ENCODE measurements at regions not wholly inside any gene's neighbourhood (a gene's known extent, or its start where the extent isn't known, plus 50 kb on each side); places are given as distances from the start of the nearest gene placed in this dataset.

- Histone ChIP-seq H3K27ac (no peak overlapping the region), H3K27me3 (no peaks in the 10 kb centered on the region), H3K9me3 (replicated peaks) (no peaks in the 10 kb centered on the region), H3K4me3 (no peak overlapping the region), H3K4me1 (no peaks in the 10 kb centered on the region), H3K36me3 (no peaks in the 10 kb centered on the region)
- DNase-seq, result no peak
Measured at GRCh38 chr6:12401200-12401599, 111.0 kb downstream of the EDN1 start.

DNA sequence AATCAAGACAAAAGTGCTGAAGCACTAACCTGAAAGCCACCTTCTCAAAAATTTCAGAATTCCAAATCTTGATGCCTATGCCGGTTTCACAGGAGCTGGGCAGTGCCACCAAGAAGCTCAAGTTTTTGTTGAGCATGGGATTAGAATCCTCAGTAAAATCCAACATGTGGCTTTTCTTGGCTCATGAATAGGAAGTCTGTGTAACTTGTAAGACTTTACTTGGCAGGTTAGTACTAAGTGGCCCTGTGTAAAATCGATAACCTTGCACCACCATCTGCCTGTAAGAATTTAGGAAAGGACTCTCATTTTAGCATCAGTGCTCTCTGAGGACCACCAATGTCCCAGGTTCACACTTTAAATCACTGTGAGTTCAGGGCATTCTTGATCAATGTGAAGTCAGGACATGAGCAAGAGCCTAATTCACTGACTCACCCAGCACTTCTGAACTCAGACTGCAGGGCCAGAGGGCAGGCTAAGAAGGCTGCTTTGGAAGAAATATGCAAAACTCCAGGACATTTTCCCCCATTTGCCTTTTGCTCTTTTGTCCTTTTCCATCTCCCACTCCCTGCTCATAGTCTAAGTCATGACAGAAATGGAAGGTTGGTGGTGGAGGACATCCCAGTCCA, 113.2 kb downstream of the EDN1 start:
- Histone ChIP-seq H3K9me3 (replicated peaks) (no peaks in the 10 kb centered on the region), H3K27me3 (no peaks in the 10 kb centered on the region), H3K36me3 (no peaks in the 10 kb centered on the region), H3K27ac (no peak overlapping the region), H3K4me1 (no peaks in the 10 kb centered on the region), H3K4me3 (no peak overlapping the region)
- DNase-seq, result no peak

DNA sequence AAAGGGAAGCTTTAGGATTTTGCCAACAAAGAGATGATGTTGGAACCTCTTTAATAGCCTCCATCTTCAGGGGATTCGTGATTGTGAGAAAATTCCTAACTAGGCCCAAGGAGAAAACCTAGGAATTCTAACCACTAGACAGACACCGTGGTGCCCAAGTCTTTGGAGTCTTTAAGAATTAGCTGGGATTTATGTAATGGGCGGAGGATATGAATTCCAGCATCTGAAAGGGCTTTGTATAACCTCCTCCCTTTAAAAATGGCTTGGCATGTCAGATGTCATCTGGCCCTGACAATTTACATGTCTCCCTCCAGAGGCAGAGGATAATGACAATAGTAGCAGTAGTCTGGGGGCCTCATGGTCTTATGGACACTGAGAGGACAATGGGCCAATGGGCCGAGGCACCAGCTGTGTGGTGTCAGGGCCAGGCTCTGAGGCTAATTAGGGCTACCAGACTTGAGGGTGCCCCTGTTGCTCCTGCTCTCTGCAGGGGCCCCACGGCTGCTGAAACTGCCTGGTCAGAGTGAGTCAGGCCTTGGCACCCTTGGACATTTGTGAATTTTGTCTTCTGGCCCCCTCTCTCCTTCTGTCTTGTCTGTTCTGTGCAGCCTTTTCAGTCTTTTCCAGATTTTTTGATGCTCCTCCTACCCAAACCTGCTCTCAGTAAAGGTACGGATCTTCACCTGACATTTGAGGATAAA, 113.9 kb downstream of the EDN1 start:
- Histone ChIP-seq H3K9me3 (replicated peaks) (no peaks in the 10 kb centered on the region), H3K4me1 (no peaks in the 10 kb centered on the region), H3K4me3 (no peak overlapping the region), H3K36me3 (no peaks in the 10 kb centered on the region), H3K27ac (no peak overlapping the region), H3K27me3 (no peaks in the 10 kb centered on the region)
- no peak for DNase-seq

DNA sequence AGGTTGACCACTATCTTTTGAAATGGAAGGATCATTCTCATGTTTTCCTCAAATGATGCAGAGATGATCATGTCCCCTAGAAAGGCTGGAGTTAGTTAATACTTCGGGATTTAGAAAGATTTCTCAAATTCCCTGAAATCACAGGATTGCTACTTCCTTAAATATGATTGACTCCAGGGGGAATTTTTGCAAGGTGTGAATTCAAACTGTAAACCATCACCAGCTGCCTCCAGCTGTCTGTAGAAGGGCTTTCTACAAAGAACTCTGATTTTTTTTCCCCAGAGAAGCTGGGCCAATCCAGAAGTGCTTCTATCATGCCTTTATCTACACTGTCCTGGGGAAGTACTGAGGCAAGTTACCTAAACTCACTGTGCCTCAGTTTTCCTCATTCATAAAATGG, 114.5 kb downstream of the EDN1 start:
- Histone ChIP-seq H3K4me1 (no peaks in the 10 kb centered on the region), H3K27ac (no peak overlapping the region), H3K4me3 (no peak overlapping the region), H3K27me3 (no peaks in the 10 kb centered on the region), H3K36me3 (no peaks in the 10 kb centered on the region), H3K9me3 (replicated peaks) (no peaks in the 10 kb centered on the region)
- DNase-seq, result no peak

- DNase-seq, result no peak
- no peaks in the 10 kb centered on the region for H3K27me3 ChIP-seq
- H3K27ac ChIP-seq, result no peak overlapping the region
Measured at GRCh38 chr6:12408752-12409151, 118.6 kb downstream of the EDN1 start.

GRCh38 chr6:12410946-12411345, 120.8 kb downstream of the EDN1 start:
- Histone ChIP-seq H3K36me3 (no peaks in the 10 kb centered on the region), H3K27me3 (no peaks in the 10 kb centered on the region), H3K27ac (no peak overlapping the region), H3K9me3 (replicated peaks) (no peaks in the 10 kb centered on the region), H3K4me1 (no peaks in the 10 kb centered on the region), H3K4me3 (no peak overlapping the region)
- DNase-seq, result no peak

More at GRCh38 chr6:12408752-12409151, 118.6 kb downstream of the EDN1 start:
- Histone ChIP-seq H3K9me3 (replicated peaks) (no peaks in the 10 kb centered on the region), H3K36me3 (no peaks in the 10 kb centered on the region), H3K4me1 (no peaks in the 10 kb centered on the region), H3K4me3 (no peak overlapping the region)

DNA sequence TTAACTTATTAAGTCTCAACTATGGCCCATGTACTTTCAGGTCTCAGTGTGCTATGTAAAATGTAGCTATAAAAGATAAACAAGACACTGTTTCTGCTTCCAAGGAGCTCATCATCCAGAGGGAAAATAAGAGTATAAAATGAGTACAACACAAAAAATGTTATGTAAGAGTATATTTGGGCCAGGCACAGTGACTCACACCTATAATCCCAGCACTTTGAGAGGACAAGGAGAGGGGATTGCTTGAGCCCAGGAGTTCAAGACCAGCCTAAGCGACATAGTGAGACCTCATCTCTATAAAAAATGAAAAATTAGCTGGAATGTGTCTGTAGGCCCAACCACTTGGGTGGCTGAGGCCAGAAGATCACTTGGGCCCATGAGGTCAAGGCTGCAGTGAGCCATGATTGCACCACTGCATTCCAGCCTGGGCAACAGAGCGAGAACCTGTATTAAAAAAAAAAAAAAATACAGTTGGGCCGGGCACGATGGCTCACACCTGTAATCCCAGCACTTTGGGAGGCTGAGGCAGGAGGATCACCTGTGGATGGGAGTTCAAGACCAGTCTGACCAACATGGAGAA, 124.0 kb downstream of the EDN1 start:
- Histone ChIP-seq H3K36me3 (no peaks in the 10 kb centered on the region), H3K9me3 (replicated peaks) (no peaks in the 10 kb centered on the region), H3K4me1 (no peaks in the 10 kb centered on the region), H3K27ac (no peak overlapping the region), H3K4me3 (no peak overlapping the region), H3K27me3 (no peaks in the 10 kb centered on the region)
- no peak for DNase-seq

DNA sequence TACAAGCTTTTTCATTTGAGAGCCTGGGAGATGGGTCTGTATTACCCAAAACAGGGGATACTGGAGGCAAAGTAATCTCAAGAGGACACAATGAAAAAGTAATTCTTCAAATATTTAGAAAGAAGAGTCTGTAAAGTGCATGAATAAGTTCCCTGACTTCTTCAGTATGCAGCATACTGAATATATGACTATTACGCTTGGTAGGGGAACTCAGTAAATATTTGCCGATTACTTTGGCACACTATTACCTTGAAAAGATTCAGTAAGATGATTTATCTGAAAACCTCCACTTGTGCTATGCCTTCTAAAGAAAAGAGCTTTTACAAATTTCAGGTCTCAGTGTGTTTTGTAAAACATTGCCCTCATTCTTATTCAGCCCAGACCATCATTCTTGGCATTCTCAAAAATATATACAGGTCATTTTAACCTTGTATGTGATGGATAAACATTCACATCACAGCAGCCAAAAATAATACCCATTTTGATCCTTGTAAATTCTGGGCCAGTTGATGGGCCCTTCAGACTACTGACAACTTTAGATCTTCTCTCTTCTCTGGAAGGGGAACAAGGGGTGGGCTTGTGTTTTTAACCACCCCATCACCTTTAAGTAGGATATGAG, 125.9 kb downstream of the EDN1 start:
- no peaks in the 10 kb centered on the region for H3K36me3 ChIP-seq
- H3K4me3 ChIP-seq, result no peak overlapping the region
- no peaks in the 10 kb centered on the region for H3K27me3 ChIP-seq
- H3K4me1 ChIP-seq, result no peaks in the 10 kb centered on the region
- H3K27ac ChIP-seq, result no peak overlapping the region
- H3K9me3 ChIP-seq (replicated peaks), result no peaks in the 10 kb centered on the region
- DNase-seq, result no peak

GRCh38 chr6:12417191-12417590, 127.0 kb downstream of the EDN1 start:
- no peaks in the 10 kb centered on the region for H3K4me1 ChIP-seq
- no peaks in the 10 kb centered on the region for H3K27me3 ChIP-seq
- no peaks in the 10 kb centered on the region for H3K36me3 ChIP-seq
- no peak for DNase-seq
- H3K9me3 ChIP-seq (replicated peaks), result no peaks in the 10 kb centered on the region
- no peak overlapping the region for H3K4me3 ChIP-seq
- no peak overlapping the region for H3K27ac ChIP-seq

DNA sequence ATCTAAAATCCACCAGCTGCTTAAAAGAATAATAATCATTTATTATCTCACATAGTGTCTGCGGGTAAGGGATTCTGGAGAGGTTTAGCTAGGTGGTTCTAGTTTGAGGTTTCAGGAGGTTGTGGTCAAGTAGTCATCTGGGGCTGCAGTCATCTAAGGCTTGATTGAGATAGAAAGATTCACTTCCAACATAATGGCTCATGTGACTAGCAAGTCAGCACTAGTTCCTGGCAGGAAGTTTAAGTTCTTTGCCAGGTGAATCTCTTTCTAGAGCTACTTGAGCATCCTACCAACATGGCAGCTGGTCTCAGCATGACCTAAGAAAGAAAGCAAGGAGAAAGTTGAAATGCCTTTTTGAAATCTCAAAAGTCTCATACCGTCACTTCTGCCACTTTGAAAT, 128.8 kb downstream of the EDN1 start:
- Histone ChIP-seq H3K4me3 (no peak overlapping the region), H3K36me3 (no peaks in the 10 kb centered on the region), H3K27ac (no peak overlapping the region), H3K4me1 (no peaks in the 10 kb centered on the region), H3K9me3 (replicated peaks) (no peaks in the 10 kb centered on the region), H3K27me3 (no peaks in the 10 kb centered on the region)
- DNase-seq, result no peak

- no peak for DNase-seq
- H3K9me3 ChIP-seq (replicated peaks), result no peaks in the 10 kb centered on the region
- no peaks in the 10 kb centered on the region for H3K27me3 ChIP-seq
- H3K36me3 ChIP-seq, result no peaks in the 10 kb centered on the region
- H3K27ac ChIP-seq, result no peak overlapping the region
- H3K4me1 ChIP-seq, result no peaks in the 10 kb centered on the region
- H3K4me3 ChIP-seq, result no peak overlapping the region
Measured at GRCh38 chr6:12419631-12420272, 129.6 kb downstream of the EDN1 start.

GRCh38 chr6:12420626-12421025, 130.5 kb downstream of the EDN1 start:
- DNase-seq, result no peak
- Histone ChIP-seq H3K9me3 (replicated peaks) (no peaks in the 10 kb centered on the region), H3K36me3 (no peaks in the 10 kb centered on the region), H3K27ac (no peak overlapping the region), H3K27me3 (no peaks in the 10 kb centered on the region), H3K4me1 (no peaks in the 10 kb centered on the region), H3K4me3 (no peak overlapping the region)

GRCh38 chr6:12421596-12421995, 131.4 kb downstream of the EDN1 start:
- no peak for DNase-seq
- H3K4me3 ChIP-seq, result no peak overlapping the region

DNA sequence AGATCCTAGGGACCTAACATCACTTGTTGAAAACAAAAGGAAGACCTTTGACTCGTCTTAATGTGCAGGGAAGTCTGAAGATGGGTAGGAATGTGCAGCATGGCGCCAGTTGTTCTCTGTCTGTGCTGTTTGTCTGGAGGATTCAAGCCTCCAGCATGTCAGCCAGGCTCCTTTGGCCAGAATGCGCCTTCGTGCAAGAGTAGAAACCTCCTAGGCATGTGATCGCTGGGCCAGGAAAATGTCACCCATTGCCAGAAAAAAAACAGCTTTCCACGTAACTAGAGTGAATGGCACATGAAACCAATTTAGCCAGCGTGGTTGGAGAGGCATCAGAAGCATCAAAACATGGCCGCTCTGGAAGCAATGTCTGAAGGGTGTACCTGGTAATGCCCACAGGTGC, 132.7 kb downstream of the EDN1 start:
- no peaks in the 10 kb centered on the region for H3K27me3 ChIP-seq
- H3K9me3 ChIP-seq (replicated peaks), result no peaks in the 10 kb centered on the region
- no peak for DNase-seq
- no peaks in the 10 kb centered on the region for H3K36me3 ChIP-seq
- no peak overlapping the region for H3K27ac ChIP-seq
- no peaks in the 10 kb centered on the region for H3K4me1 ChIP-seq
- no peak overlapping the region for H3K4me3 ChIP-seq

More at GRCh38 chr6:12421596-12421995, 131.4 kb downstream of the EDN1 start:
- no peaks in the 10 kb centered on the region for H3K36me3 ChIP-seq
- H3K27ac ChIP-seq, result no peak overlapping the region
- no peaks in the 10 kb centered on the region for H3K9me3 ChIP-seq (replicated peaks)
- H3K4me1 ChIP-seq, result no peaks in the 10 kb centered on the region
- no peaks in the 10 kb centered on the region for H3K27me3 ChIP-seq

GRCh38 chr6:12423832-12424231, 133.7 kb downstream of the EDN1 start:
- no peaks in the 10 kb centered on the region for H3K4me1 ChIP-seq
- no peak overlapping the region for H3K4me3 ChIP-seq
- H3K36me3 ChIP-seq, result no peaks in the 10 kb centered on the region
- no peak for DNase-seq
- no peaks in the 10 kb centered on the region for H3K9me3 ChIP-seq (replicated peaks)
- H3K27ac ChIP-seq, result no peak overlapping the region
- no peaks in the 10 kb centered on the region for H3K27me3 ChIP-seq

Data from SJCRH30 (cell line).